K562 (cell line): ENCODE measurements at regions not wholly inside any gene's neighbourhood (a gene's known extent, or its start where the extent isn't known, plus 50 kb on each side); places are given as distances from the start of the nearest gene placed in this dataset.

Experiments used
- CEBPB ChIP-seq: fragments of 450-650 bp; IDR thresholded peaks from 2 replicates; pipeline ENCODE4 v1.6.1; 2016; ENCODE audit warnings: missing genetic modification characterization, missing compliant biosample characterization
- GATAD2A ChIP-seq: fragments of 450-650 bp; IDR thresholded peaks from 2 replicates; pipeline ENCODE4 v1.6.1; 2017
- HNRNPL ChIP-seq: fragments of 200-400 bp; formaldehyde crosslinking; IDR thresholded peaks from 2 replicates; pipeline ENCODE4 v1.6.1; 2017; ENCODE audit warnings: low read depth, mild to moderate bottlenecking, low read length
- NCOA2 ChIP-seq, 2 experiments: fragments of 450-650 bp; IDR thresholded peaks; 2 replicates each; pipeline ENCODE4 v1.6.1; 2018; ENCODE audit warnings: mild to moderate bottlenecking in 2 of 2, moderate library complexity in 1 of 2; ENCODE audit not compliant: partially characterized antibody in 2 of 2
- NFE2L1 ChIP-seq: fragments of 450-650 bp; IDR thresholded peaks from 2 replicates; pipeline ENCODE4 v1.6.1; 2016; ENCODE audit warnings: missing genetic modification characterization, low read depth, mild to moderate bottlenecking, missing compliant biosample characterization, moderate library complexity, borderline replicate concordance
- POLR2B ChIP-seq: fragments of 450-650 bp; IDR thresholded peaks from 2 replicates; pipeline ENCODE4 v1.6.1; 2018; ENCODE audit warnings: low read depth; ENCODE audit not compliant: partially characterized antibody
- SMAD3 ChIP-seq: fragments of 450-650 bp; formaldehyde crosslinking; conservative IDR thresholded peaks from 2 replicates; pipeline ENCODE4 v1.4.0; 2020; ENCODE audit warnings: mild to moderate bottlenecking
- SREBF2 ChIP-seq: sonication (generic); formaldehyde crosslinking; IDR thresholded peaks from 2 replicates; pipeline ENCODE4 v1.4.0; 2020; ENCODE audit warnings: mild to moderate bottlenecking, missing genetic modification reagents
- TEAD4 ChIP-seq, 2 experiments: sonication (generic) in 1 of 2; formaldehyde crosslinking in 1 of 2; IDR thresholded peaks; 2 replicates each; pipeline versions ENCODE4 v1.6.1 to v1.8.0; 2012 to 2022; ENCODE audit warnings: borderline replicate concordance in 1 of 2, inconsistent platforms in 1 of 2, low read length in 1 of 2, mild to moderate bottlenecking in 1 of 2, missing genetic modification reagents in 1 of 2
- TF ChIP-seq, protein P1 (sequence below), 3 experiments: fragments of 200-800 bp in 1 of 3; fragments of 250-450 bp in 1 of 3; fragments of 450-650 bp in 1 of 3; sonication (Bioruptor Pico) in 1 of 3; sonication (Bioruptor generic) in 1 of 3; formaldehyde crosslinking in 1 of 3; IDR thresholded peaks; 2 replicates each; pipeline versions ENCODE4 v1.6.1 to v1.8.0; 2016 to 2022; ENCODE audit warnings: mild to moderate bottlenecking in 2 of 3, missing genetic modification characterization in 2 of 3, missing compliant biosample characterization in 1 of 3, moderate library complexity in 1 of 3
- TF ChIP-seq, protein P2 (sequence below): sonication (generic); formaldehyde crosslinking; IDR thresholded peaks from 2 replicates; pipeline ENCODE4 v1.8.1; 2023; ENCODE audit warnings: mild to moderate bottlenecking, missing genetic modification reagents
- TF ChIP-seq, protein P3 (sequence below): fragments of 200-600 bp; sonication (generic); IDR thresholded peaks from one replicate; pipeline ENCODE4 v1.6.1; 2012; ENCODE audit warnings: mild to moderate bottlenecking, low read depth, low read length, inconsistent platforms

DNA sequence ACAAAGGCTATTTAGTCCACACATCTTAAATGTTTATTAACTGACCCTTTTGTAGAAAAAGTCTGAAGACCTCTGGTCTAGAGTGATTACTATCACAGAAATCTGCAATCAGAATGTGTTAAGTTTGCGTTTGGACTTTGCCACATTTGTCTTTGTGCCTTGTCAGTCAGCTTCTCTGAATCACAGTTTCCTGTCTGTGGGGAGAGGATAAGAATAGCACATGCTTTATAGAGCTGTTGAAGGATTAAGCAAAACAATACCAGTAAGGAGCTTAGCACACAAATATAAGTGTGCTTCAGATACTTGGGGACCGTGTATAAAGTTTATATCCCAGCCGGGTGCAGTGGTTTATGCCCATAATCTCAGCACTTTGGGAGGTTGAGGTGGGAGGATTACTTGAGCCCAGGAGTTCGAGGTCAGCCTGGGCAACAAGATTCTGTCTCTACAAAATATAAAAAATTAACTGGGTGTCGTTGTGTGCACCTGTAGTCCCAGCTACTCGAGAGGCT, 63.0 kb upstream of the BTG1 start (continued):
- TF ChIP-seq, protein P1, sequence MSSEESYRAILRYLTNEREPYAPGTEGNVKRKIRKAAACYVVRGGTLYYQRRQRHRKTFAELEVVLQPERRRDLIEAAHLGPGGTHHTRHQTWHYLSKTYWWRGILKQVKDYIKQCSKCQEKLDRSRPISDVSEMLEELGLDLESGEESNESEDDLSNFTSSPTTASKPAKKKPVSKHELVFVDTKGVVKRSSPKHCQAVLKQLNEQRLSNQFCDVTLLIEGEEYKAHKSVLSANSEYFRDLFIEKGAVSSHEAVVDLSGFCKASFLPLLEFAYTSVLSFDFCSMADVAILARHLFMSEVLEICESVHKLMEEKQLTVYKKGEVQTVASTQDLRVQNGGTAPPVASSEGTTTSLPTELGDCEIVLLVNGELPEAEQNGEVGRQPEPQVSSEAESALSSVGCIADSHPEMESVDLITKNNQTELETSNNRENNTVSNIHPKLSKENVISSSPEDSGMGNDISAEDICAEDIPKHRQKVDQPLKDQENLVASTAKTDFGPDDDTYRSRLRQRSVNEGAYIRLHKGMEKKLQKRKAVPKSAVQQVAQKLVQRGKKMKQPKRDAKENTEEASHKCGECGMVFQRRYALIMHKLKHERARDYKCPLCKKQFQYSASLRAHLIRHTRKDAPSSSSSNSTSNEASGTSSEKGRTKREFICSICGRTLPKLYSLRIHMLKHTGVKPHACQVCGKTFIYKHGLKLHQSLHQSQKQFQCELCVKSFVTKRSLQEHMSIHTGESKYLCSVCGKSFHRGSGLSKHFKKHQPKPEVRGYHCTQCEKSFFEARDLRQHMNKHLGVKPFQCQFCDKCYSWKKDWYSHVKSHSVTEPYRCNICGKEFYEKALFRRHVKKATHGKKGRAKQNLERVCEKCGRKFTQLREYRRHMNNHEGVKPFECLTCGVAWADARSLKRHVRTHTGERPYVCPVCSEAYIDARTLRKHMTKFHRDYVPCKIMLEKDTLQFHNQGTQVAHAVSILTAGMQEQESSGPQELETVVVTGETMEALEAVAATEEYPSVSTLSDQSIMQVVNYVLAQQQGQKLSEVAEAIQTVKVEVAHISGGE (CRISPR knock-in tag; IDR thresholded peaks at IDR 0.05): no peak
- no peak for TF ChIP-seq POLR2B
- TF ChIP-seq CEBPB (tag): no peak
- TF ChIP-seq, protein P2, sequence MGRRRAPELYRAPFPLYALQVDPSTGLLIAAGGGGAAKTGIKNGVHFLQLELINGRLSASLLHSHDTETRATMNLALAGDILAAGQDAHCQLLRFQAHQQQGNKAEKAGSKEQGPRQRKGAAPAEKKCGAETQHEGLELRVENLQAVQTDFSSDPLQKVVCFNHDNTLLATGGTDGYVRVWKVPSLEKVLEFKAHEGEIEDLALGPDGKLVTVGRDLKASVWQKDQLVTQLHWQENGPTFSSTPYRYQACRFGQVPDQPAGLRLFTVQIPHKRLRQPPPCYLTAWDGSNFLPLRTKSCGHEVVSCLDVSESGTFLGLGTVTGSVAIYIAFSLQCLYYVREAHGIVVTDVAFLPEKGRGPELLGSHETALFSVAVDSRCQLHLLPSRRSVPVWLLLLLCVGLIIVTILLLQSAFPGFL (CRISPR knock-in tag): no peak
- no peak for TF ChIP-seq NFE2L1 (tag)
- TF ChIP-seq NCOA2 (IDR thresholded peaks at IDR 0.05; ENCODE audit: partially characterized antibody in 2 of 2): no peak
- no peak for TF ChIP-seq SREBF2
- no peak for TF ChIP-seq HNRNPL
- no peak for TF ChIP-seq GATAD2A
- TF ChIP-seq SMAD3 (CRISPR knock-in tag): no peak
- peak; percentile 71 for TF ChIP-seq TEAD4 (IDR thresholded peaks at IDR 0.05; ENCODE audit: low read length)
- TF ChIP-seq TEAD4 (CRISPR knock-in tag; IDR thresholded peaks at IDR 0.05; ENCODE audit: borderline replicate concordance): no peak
- TF ChIP-seq, protein P3, sequence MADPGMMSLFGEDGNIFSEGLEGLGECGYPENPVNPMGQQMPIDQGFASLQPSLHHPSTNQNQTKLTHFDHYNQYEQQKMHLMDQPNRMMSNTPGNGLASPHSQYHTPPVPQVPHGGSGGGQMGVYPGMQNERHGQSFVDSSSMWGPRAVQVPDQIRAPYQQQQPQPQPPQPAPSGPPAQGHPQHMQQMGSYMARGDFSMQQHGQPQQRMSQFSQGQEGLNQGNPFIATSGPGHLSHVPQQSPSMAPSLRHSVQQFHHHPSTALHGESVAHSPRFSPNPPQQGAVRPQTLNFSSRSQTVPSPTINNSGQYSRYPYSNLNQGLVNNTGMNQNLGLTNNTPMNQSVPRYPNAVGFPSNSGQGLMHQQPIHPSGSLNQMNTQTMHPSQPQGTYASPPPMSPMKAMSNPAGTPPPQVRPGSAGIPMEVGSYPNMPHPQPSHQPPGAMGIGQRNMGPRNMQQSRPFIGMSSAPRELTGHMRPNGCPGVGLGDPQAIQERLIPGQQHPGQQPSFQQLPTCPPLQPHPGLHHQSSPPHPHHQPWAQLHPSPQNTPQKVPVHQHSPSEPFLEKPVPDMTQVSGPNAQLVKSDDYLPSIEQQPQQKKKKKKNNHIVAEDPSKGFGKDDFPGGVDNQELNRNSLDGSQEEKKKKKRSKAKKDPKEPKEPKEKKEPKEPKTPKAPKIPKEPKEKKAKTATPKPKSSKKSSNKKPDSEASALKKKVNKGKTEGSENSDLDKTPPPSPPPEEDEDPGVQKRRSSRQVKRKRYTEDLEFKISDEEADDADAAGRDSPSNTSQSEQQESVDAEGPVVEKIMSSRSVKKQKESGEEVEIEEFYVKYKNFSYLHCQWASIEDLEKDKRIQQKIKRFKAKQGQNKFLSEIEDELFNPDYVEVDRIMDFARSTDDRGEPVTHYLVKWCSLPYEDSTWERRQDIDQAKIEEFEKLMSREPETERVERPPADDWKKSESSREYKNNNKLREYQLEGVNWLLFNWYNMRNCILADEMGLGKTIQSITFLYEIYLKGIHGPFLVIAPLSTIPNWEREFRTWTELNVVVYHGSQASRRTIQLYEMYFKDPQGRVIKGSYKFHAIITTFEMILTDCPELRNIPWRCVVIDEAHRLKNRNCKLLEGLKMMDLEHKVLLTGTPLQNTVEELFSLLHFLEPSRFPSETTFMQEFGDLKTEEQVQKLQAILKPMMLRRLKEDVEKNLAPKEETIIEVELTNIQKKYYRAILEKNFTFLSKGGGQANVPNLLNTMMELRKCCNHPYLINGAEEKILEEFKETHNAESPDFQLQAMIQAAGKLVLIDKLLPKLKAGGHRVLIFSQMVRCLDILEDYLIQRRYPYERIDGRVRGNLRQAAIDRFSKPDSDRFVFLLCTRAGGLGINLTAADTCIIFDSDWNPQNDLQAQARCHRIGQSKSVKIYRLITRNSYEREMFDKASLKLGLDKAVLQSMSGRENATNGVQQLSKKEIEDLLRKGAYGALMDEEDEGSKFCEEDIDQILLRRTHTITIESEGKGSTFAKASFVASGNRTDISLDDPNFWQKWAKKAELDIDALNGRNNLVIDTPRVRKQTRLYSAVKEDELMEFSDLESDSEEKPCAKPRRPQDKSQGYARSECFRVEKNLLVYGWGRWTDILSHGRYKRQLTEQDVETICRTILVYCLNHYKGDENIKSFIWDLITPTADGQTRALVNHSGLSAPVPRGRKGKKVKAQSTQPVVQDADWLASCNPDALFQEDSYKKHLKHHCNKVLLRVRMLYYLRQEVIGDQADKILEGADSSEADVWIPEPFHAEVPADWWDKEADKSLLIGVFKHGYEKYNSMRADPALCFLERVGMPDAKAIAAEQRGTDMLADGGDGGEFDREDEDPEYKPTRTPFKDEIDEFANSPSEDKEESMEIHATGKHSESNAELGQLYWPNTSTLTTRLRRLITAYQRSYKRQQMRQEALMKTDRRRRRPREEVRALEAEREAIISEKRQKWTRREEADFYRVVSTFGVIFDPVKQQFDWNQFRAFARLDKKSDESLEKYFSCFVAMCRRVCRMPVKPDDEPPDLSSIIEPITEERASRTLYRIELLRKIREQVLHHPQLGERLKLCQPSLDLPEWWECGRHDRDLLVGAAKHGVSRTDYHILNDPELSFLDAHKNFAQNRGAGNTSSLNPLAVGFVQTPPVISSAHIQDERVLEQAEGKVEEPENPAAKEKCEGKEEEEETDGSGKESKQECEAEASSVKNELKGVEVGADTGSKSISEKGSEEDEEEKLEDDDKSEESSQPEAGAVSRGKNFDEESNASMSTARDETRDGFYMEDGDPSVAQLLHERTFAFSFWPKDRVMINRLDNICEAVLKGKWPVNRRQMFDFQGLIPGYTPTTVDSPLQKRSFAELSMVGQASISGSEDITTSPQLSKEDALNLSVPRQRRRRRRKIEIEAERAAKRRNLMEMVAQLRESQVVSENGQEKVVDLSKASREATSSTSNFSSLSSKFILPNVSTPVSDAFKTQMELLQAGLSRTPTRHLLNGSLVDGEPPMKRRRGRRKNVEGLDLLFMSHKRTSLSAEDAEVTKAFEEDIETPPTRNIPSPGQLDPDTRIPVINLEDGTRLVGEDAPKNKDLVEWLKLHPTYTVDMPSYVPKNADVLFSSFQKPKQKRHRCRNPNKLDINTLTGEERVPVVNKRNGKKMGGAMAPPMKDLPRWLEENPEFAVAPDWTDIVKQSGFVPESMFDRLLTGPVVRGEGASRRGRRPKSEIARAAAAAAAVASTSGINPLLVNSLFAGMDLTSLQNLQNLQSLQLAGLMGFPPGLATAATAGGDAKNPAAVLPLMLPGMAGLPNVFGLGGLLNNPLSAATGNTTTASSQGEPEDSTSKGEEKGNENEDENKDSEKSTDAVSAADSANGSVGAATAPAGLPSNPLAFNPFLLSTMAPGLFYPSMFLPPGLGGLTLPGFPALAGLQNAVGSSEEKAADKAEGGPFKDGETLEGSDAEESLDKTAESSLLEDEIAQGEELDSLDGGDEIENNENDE: no peak
